Raji (cell line): ENCODE measurements at regions not wholly inside any gene's neighbourhood (a gene's known extent, or its start where the extent isn't known, plus 50 kb on each side); places are given as distances from the start of the nearest gene placed in this dataset.

Experiments used
- POLR2A ChIP-seq: IDR thresholded peaks from 2 replicates; pipeline ENCODE4 v1.6.1; 2011; ENCODE audit warnings: low read depth, low read length, control low read depth; ENCODE audit not compliant: insufficient read depth

- TF ChIP-seq POLR2A, result no peak
These were observed 165.7 kb downstream of the BMP4 start for GRCh38 chr14:53790731-53791500.

GRCh38 chr14:53788566-53788965, 168.1 kb downstream of the BMP4 start:
- TF ChIP-seq POLR2A, result no peak

DNA sequence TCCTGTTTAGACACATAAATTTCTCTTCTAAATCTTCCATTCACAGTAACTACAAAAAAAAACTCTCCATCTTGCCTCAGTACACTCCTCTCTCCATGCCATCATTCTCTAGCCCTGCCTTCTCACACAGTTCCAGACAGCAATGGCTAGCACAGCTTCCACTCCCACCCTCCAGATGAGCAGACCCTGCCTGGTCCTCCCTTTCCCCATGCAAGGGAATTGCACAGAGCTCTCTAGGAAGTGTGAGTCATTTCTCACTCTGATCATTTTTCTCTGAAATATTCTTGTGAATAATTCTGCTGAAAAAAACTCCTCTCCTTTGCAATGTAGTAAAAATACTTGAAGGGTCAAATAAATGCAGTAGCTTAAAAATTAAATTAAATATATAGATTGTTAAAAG, 170.6 kb downstream of the BMP4 start:
- TF ChIP-seq POLR2A, result no peak

- TF ChIP-seq POLR2A, result no peak
These were observed 171.9 kb downstream of the BMP4 start for GRCh38 chr14:53784688-53785087.

DNA sequence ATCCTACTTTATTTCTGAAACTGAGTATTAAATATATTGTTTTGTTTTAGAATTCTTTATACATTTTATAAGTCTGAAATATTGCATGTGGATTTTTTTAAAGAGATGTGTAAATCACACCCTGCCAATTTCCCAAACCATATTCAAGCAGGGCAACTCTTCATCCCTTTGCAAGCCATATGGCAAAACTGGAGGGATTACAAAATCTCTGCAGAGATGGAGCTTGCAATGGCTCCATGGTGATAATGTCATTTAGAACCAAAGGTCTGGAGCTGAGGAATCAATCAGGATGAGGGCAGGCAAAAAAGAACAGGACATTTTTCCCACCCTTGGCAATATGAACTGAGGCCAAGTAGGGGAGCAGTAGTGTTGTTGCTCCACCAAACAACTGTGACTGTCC, 173.4 kb downstream of the BMP4 start:
- no peak for TF ChIP-seq POLR2A

DNA sequence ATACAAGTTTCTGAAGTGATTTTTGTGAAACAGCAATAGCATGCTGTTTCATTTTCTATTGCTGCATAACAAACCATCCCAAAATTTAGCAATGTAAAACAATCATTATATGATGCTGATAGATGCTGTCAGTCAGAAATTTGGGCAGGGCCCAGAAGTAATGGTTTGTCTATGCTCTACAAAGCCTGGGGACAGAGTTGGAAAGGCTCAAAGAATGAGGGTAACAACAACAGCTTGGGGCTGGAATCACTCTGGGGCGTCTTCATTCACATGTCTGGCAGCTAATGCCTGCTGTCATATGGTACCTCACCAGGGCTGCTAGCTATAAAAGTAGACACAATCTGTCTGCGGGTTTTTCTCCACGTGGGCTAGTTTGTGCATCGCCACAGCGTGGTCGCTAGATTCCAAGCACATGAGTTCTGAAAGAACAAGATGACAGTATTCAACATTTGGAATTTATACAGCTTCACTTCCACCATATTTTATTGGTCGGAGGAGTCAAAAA, 176.5 kb downstream of the BMP4 start:
- TF ChIP-seq POLR2A, result no peak

DNA sequence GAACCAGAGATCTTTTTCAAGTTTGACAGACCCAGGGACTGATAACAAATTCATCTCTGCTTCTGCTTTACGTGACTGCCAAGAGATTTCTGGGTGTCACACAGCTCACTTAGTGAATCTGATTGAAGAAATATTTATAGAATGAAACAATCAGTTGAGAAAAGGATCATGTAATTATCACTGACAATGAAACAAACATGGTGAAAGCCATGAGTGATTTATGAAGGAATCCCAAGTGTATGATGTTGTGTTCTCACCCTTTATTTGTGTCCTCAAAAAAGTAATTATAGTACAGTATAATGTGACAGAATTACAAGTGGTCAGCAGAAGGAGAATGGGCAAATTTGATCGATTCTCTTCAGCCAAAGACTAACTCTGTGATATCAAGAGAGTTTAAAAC, 177.3 kb downstream of the BMP4 start:
- TF ChIP-seq POLR2A, result no peak

DNA sequence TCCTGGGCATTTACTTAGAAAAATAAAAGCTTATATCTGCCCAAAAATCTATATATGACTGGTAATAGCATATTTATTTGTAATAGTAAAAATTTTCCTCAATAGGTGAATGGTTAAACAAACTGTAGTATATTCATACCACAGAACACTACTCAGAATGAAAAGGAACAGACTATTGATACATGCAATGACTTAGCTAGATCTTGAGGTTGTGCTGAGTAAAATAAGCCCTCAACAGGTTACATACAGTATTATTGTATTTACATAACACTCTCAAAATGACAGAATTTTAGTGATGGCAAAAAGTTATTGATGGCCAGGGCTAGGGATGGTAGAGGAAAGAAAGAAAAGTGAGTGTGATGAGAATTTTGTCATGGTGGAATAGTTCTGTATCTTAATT, 178.4 kb downstream of the BMP4 start:
- no peak for TF ChIP-seq POLR2A

GRCh38 chr14:53772936-53773335, 183.7 kb downstream of the BMP4 start:
- TF ChIP-seq POLR2A, result no peak

DNA sequence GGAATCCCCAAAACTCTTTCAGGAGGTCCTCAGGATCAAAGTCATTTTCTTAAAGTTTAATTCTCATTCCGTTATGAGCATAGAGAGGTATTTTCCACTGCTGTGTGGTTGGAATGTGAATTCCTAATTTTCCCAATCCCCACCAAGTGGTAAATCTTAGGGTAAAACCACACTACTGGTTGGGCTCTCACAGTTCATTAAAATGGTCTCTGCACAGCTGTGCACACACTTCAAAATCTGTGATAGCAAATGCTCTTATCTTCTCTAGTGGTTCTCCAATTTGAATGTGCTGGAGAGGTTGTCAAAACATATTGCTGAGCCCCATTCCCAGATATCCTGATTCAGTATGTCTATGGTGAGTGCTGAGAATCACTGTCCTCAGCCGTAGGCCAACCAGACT, 189.1 kb downstream of the BMP4 start:
- no peak for TF ChIP-seq POLR2A

GRCh38 chr14:53766601-53767000, 190.0 kb downstream of the BMP4 start:
- no peak for TF ChIP-seq POLR2A

DNA sequence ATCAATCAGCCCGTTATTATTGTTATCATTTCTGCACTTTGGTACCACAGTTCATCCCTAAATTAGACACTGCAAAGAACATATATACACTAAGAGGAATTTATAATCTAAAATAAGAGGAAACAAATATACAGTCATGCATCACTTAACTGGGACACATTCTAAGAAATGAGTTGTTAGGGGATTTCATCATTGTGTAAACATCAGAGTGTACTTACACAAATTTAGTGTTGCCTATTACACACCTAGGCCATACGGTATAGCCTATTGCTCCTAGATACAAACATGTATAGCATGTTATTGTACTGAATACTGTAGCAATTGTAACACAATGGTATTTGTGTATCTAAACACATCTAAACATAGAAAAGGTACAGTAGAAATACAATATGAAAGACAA, 190.5 kb downstream of the BMP4 start:
- TF ChIP-seq POLR2A, result no peak

DNA sequence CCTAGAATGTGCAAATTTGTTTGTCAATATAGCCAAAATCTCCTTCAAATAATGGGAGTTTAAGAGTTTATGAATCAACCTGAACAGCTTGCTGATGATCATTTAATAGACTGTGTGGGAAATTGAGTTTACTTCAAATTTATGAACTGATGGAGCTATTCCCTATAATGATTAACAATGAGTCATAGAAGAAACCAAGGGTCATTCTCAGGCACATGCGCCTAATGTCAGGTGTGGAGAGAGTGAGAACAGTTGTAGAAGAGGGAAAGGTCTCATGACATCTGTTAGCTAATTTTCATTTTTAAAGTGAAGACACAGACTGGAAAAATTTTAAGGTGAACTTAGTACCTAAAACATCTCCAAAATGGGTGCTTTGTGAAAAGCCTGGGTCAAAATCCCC, 191.8 kb downstream of the BMP4 start:
- no peak for TF ChIP-seq POLR2A

DNA sequence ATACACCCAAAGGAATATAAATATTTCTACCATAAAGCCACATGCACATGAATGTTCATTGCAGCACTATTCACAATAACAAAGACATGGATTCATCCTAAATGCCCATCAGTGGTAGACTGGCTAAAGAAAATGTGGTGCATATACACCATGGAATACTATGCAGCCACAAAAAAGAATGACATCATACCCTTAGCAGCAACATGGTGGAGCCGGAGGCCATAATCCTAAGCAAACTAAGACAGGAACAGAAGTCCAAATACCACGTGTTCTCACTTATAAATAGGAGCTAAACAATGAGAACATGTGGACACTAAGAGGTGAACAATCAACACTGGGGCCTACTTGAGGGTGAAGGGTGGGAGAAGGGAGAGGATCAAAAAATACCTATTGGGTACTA, 198.5 kb downstream of the BMP4 start:
- TF ChIP-seq POLR2A, result no peak

DNA sequence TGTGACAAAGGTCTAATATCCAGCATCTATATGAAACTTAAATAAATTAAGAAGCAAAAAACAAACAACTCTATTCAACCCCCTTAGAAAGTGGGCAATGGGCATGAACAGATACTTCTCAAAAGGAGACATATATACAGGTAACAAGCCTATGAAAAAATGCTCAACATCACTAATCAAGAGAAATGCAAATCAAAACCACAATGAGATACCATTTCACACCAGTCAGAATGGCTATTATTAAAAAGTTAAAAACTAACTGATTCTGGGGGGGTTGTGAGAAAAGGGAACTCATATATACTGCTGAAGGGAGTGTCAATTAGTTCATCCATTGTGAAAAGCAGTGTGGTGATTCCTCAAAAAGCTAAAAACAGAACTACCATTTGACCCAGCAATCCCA, 198.9 kb downstream of the BMP4 start:
- TF ChIP-seq POLR2A, result no peak

GRCh38 chr14:53751650-53752049, 205.0 kb downstream of the BMP4 start:
- TF ChIP-seq POLR2A, result no peak

DNA sequence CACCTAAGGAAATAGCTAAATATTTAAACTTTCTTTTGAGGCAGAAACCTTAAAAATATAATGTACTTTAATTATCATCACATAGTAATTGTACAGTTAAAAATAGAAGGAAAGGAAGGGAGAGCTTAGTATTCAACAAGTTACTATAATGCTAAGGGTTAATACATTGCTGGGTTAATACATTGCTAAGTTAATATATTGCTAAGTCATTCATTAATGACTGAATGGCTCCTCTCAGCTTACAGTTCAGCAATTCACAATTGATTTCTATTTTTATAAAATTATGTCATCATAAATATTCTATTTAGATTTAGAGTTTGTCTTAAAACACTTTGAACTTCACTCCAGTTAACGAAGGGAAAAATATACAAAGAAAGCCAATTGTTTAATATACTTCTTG, 207.9 kb downstream of the BMP4 start:
- TF ChIP-seq POLR2A, result no peak
